Glomerular endothelial cell (primary cell): ENCODE measurements at regions not wholly inside any gene's neighbourhood (a gene's known extent, or its start where the extent isn't known, plus 50 kb on each side); places are given as distances from the start of the nearest gene placed in this dataset.
"Not testable (repeated sequence)": the region's sequence is repeated elsewhere in the genome, so short reads cannot be mapped to it uniquely, and the experiment has no call there.

Experiments
- DNase-seq: peaks from one replicate; pipeline ENCODE4 v3.0.0-alpha.2; 2011; ENCODE audit warnings: low read depth, low spot score; ENCODE audit errors: extremely low read depth

DNA sequence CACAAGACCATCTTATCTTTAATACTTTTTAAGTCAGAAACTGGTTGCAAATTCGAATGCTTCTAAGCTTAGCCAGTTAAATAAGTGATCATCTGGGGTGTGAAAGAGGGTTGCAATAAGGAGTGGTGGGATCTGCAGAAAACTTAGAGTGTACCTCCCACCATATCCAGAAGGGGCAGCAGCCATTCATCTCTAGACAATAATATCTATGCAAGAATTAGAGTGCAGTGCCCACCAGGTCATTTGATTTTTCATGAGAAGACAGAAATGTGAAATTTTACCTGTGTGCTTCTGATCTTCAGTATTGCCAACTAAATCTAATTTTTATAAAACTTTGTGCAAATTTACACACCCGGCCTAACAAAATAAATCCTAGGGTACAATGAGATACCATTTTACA is 127.2 kb upstream of the SP4 start:
- no peak for DNase-seq

DNA sequence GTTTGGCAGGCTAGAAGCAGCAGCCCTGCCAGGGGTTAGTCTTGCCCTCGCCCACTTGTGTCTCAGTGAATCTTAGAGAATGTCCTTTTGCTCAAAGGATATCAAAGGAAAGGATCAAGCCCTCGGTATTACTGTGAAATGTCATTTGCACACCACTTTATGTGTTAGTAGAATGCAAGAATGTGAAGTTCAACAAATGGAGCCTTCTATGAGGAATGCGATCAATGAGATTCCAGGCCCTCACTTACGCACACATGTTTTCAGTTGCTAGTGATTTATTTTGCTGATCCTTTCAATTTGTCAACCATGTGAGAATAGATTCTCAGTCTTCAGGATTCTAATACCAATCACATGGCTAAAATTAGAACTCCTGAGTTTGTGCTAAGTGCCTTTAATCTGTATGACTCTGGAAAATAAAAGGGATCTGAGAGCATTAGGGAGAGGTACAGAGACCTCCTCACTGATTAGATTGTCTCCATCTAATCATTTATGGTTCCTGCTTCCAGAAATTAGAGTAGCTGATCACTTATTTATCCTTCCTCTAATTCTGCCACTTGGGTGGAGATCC is 123.0 kb upstream of the SP4 start:
- DNase-seq, result no peak

DNA sequence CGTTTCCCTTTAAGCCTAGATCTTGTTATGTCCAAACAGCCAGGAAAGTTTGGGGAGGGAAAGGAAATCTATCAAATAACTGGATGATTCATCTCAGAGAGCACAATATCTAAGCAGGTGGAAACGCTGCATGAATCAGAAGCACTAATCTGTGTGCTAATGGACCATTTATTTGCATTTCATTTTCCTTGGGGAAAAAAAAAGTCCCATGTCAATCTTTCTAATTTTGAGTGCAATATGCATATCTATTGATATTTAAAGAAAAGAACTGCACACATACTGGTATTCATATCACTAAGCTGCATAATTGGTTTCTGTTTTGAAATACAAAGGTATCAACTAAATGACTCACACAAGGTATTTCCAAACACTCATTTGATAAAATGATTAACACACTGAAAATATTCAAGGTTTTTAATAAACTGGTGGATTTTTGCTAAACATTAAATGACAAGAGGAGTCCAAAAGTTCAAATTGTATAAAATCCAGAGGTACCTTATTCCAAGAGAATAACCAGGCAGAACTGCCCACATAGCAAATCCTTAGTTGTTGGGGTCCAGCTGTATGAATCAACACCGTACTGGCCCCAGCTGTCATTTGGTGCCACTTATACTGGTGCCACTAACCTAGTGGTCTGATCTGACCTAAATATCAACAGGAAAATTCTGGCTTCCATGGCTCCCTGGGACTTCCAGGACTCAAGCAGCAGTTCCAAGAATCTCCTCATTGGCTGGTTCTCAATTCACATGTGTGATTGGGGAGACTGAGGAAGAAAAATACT is 122.2 kb upstream of the SP4 start:
- DNase-seq, result peak; percentile 36

DNA sequence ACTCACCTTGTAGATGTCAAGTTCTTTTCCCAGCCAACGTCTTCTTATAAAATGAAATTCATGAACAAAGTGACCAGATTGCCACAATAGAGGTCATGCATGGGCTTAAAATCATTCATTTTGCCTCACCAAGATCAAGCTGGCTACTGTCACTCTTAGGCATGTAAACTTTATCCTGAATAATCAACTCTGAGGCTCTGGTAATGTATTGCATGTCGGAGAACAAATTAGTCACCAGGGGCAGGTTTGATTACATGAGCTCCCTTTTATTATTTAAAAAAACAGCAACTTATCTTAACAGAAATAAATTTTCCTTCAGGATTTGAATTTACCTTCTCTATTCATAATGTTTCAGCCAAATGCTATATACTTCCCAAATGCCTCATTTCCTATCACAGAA is 112.9 kb upstream of the SP4 start:
- DNase-seq, result no peak

DNA sequence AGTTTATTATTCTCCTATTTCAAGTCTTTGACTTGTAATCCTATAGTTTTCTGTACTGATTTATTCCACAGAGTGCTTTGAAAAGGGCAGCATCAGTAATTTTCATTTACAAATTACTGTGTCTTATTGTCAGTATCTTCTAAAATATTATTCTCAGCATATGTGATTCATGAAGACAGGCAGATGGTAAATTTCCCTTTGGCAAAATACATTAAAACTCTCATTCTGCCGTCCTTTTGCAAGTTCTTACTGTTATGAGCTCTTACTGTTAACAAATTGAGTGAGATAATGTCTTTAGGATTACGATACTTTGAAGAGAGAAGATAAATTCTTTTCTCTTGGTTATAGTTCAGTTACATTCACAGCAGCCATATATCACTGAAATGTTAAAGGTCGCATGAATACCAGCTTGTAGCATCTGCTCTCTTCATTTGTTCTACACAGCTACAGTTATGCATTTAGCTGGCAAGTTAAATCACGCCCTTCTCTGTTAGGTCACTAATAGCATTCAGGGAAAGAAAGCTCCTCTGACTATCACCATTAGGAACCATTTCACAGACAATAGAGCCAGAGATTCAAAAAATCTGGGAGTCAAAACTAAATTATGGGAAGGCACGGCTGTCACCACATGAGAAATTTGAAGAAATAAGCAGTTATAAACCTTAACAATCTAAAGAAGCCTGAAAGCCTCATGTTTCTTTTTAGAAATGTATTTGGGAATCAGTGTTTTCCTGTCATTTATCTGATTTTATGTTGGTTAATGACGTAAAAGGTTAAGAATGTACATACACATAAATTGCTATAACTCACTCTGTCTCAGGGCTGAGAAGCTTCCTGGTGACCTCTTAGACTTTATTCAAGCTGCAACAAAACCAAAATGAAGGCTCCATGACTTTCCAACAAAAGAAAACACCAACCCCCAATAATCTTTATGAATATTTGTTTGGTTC is 109.6 kb upstream of the SP4 start:
- DNase-seq, result peak; percentile 83

DNA sequence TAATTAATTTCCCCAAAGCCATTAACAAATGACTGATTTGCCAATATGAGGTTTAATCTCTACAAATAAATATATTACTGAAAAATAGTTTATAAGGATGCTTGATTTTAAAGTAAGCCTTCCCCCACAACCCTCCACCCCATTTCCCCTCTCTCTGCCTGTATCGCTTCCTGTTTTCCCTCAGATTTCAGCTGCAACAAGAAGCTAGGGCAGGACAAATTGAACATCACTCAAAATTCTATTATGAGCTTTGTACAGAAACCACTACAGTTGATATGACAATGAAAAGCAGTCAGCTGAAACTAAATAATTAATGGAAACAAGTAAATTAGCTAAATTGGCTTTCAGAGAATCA is 109.0 kb upstream of the SP4 start:
- no peak for DNase-seq

DNA sequence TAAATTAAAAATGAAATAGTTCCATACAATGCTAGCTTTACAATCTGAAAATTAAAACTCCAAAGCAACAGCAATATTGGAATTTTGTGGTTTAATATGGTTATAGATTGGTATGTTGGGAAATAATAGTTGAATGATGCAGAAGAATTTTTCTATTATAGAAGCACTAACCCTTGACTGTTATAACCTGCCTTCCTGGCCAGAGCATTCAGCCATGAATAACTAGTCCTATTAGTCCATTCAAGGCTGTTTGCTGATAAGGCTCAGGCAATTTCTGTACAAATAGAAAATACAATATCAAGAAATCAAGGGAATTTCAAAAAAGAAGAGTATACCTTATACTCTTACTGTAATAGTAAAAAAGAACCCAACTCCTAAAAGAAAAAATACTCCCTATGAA is 101.6 kb upstream of the SP4 start:
- no peak for DNase-seq

DNA sequence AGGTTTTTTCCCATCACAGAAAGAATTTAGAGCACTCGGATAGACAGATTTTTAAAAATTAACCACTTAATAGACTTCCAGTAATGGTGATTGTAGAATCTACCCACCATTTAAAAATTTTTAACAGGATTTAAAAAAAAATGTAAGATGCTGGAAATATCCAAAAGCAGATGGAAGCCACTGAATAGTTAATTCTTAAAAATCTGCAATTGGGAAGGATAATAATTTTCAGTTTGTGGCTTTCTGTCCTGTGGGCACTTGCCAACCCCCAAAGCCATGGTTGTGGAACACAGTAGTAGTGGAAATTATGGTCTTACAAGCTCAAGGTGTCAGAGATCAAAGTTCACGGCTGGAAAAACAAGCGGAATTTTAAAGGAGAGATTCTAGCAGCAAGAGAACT is 101.0 kb upstream of the SP4 start:
- DNase-seq, result no peak

DNA sequence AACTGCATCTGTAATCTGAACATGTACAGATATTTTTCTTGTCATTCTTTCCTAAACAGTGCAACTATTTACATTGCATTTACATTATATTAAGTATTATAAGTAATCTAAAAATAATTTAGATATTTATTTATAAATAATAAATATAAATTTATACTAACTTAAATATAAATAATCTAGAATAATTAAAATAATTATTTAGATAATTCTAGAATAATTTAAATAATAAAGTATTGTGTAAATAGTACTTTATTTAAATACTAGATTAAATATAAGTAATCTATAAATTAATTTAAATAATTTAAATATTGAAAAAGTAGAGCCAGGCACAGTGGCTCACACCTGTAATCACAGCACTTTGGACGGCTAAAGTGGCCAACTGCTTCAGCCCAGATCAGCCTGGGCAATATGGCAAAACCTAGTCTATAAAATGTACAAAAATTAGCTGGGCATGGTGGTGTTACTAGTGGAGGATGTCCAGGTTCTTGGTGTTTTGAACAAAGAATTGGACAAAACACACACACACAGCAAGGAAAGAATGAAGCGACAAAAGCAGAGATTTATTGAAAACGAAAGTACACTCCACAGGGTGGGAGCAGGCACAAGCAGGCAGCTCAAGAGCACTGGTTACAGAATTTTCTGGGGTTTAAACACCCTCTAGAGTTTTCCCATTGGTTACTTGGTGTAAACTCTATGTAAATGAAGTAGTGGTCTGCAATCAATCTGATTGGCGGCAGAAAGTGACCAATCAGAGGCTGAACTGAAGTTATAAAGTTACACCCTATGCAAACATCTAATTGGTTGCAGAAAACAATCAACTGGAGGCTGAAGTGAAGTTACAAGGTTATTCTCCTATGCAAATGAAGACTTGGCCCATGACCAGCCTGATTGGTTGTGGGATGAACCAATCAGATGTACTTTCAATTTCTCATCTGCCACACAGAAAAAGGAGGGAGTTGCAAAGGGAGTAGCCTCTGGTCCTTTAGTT is 100.2 kb upstream of the SP4 start:
- no peak for DNase-seq

DNA sequence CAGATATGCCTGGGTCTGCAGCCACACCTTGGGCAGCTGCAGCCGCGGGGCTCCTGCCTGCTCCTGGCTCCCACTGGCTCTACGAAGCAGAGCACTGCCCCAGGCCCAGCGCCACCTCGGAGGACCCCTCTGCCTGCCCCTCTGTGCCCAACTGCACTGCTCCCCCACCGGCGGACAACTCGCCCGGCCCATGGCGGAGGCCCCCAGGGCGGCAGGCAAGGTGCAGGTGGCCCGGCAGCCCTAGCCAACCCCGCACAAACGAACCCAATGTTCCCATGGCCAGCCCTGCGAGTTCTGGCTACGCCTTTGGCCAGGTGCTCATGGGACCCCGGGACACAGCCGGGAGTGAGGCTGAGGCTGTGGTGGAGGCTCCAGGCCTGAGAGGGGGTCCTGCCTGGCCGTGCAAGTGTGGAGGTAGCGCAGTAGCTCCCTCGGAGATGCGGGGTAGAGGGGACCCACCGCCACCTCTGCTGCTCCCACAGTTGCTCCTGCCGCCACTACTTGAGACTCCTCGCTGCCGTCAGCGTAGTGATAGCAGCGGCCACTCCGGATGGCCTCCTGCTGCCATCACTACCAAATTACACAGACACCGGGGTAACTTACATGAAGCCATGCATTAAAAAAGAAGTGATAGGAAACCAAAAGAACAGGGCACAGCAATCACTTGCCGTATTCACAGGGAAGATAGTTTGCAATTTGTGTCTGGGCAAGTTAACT is 97.3 kb upstream of the SP4 start:
- no peak for DNase-seq

DNA sequence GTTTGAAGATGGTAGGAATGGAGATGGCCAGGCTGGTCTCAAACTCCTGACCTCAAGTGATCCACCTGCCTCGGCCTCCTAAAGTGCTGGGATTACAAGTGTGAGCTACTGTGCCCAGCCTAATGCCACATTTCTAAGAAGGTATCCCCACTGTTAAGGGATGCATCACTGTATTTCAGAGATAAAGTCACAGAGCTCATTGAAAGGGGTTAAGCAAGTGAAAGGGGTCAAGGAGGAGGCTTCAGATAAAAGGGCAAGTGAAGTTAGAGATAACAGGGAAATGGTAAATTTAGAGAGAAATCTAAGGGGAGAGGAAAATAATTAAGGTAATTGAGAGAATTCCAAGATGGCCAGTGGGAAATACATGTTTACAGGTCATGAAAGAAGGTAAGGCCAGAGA is 93.0 kb upstream of the SP4 start:
- DNase-seq, result no peak

DNA sequence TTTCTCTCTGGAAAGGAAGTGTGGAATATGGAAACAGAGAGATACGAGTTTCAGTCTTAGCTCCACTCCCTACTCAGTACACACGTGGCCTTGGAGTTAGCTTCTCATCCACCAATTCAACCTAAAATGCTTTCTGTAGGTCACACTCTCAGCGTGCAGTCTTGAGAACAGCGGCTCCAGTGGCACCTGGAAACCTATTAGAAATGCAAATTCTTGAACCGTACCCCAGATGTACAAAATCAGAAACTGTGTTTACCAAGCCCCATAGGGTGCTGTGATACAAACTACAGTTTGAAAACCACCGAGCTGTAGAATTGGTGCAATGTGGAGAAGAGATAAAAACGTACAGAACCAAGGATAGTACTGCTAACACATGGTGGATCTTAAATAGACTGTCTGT is 91.1 kb upstream of the SP4 start:
- no peak for DNase-seq

DNA sequence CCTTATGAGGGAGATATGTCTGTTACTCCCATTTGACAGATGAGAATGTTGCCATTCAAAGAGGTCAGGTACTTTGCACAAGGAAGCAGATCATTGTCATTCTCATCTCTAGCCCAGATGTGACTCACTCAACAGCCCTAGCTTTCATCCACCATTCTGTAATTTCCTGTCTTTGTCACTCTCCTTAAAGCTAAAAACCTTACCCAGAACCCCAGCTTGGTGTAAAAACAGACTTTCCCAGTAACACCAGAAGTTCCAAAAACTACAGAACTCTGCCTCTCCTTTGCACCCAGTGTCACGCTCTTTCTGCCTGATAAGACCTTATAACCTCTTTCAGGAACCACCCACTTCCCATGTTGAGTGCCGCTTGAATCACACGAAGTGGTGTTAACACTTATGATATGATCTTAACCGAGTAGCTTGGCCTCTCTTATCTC is 89.1 kb upstream of the SP4 start:
- peak; percentile 25 for DNase-seq

DNA sequence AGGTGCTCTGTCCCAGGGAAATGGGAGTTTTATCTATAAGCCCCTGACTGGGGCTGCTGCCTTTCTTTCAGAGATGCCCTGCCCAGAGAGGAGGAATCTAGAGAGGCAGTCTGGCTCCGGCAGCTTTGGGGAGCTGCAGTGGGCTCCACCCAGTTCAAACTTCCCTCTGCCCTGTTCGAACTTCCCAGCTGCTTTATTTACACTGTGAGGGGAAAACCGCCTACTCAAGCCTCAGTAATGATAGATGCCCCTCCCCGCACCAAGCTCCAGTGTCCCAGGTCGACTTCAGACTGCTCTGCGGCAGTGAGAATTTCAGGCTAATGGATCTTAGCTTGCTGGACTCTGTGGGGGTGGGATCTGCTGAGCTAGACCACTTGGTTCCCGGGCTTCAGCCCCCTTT is 83.0 kb upstream of the SP4 start:
- DNase-seq, result not testable (repeated sequence)

DNA sequence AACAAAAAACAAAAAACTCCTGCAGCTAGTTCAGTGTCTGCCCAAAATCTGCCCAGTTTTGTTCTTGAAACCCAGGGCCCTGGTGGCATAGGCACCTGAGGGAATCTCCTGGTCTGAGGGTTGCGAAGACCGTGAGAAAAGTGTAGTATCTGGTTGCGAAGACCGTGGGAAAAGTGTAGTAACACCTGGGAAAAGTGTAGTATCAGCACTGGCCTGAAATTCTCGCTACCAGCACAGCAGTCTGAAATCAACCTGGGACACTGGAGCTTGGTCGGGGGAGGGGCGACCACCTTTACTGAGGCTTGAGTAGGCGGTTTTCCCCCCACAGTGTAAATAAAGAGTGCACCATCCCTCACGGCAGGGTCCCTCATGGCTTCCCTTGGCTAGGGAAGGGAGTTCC is 82.5 kb upstream of the SP4 start:
- no peak for DNase-seq

DNA sequence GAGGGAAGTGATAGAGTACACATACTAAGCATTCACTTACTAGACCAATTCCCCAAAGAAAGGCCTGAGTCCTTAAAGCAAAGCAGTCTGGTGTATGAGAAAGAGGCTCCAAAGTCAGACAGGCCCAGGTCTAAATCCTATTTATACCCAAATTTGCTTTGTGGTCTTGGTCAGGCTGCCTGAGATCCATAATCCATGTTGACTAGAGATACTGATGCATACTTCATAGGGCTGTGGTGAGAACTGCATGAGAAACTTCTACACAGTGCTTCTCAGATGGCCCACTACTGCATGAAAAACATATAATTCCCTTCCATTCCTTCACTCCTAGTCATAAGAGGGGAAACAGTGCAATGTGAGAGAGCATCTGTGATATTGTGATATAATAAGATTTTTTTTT is 81.6 kb upstream of the SP4 start:
- DNase-seq, result no peak

DNA sequence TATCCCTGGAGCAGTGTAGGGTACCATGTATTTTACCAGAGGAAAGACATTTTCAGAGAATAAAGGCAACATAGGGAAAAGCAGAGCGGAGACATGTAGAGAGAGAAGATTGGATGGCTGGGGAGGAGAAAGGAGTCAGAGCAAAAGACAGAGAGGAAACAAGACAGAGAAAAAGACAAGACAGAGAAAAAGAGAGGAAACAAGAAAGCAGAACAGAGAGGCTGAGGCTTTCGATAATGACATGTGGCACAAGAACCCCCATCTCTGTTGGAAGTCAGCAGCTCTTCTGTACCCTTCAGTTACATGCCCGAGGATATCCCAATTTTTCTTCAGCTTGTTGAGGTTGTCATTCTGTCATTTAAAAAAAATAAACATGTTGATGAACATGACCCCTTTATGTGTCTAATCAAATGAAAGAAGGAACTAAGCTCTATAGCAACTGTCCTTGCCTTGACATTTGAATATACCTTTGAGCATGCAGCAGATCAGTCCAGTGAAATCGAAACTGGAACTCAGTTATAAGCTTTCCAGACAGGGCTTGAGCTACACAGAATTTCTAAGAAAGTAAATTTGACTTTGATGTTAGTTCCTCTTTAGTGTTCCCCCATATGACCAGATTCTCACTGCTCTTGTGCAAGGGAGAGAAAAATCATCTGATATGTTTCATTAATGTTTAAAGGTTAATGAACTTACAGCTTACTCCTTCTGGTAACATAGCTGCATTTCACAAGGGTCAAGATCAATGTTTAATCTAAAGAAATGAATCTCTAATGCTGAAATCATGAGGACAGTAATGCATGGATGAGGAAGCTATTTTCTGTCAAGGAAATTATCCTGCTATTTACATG is 75.1 kb upstream of the SP4 start:
- DNase-seq, result no peak

DNA sequence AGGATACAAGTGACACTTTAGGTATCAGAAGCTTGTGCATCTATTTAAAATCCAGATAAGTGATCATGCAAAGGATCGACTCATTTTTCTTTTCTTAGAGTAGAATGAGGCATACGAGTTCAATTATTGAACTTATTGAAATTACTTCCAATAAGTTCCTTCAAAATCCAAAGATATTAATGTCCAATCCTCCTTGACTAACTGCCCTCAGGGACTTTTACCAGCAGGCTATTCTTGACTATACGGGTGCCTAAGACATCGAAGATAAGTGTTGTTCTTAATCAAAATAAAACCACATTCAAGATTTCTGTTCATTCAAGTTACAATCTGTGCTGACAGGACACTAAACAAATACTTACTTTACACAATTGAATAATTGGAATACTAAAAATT is 74.5 kb upstream of the SP4 start:
- no peak for DNase-seq

DNA sequence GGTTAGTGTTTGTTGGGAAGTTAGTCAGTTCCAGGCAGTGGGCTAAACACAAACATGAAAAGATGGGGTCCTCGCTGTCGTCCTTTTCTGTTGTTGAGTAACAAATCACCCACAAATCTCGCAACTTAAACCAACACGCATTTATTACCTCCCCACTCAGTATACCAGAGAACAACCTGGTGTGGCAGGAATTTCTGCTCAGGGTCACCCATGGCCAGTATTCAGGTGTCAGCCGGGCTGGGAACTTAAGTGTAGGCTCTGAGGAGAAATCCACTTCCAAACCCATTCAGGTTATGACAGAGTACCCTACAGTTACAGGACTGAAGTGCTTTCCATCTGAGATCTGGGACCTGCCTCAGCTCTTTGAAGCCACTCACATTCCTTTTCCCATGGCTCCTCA is 73.6 kb upstream of the SP4 start:
- DNase-seq, result no peak
